HepG2 (cell line): ENCODE measurements at regions not wholly inside any gene's neighbourhood (a gene's known extent, or its start where the extent isn't known, plus 50 kb on each side); places are given as distances from the start of the nearest gene placed in this dataset.

Experiments
- ATAC-seq: fragments of 200-7000 bp; cut with Tn5 transposase; 3 replicates; pipeline ENCODE4 v1.9.1; 2020; ENCODE audit warnings: mild to moderate bottlenecking, moderate library complexity
- BruUV-seq: library from RNA; stranded (reverse); fragments of 400-500 nt; replicated peaks from 2 replicates; lab custom pipeline; 2021; lab: Mats Ljungman, UMichigan
- CTCF ChIA-PET: fragments of 300-600 bp; formaldehyde crosslinking; extraction: SDS; loops from one replicate; lab custom pipeline; 2021; ENCODE audit warnings: low total read pairs, inconsistent platforms, low intra/inter-chr PET ratio; lab: Yijun Ruan, JAX
- POLR2A ChIA-PET: fragments of 350-600 bp; sonication (Branson Sonifier 250); formaldehyde crosslinking; loops from one replicate; lab custom pipeline; 2020; ENCODE audit warnings: antibody characterized with exemption, inconsistent platforms; lab: Yijun Ruan, JAX
- DNase-seq: peaks from one replicate; pipeline ENCODE4 v3.0.0-alpha.2; 2015; ENCODE audit warnings: low spot score
- FAIRE-seq: peaks from 3 replicates; lab custom pipeline; 2011; peaks lifted over from hg19 to GRCh38; lab: Jason Lieb, UNC
- H2AFZ ChIP-seq: one replicate; pipeline ENCODE4 v1.6.1; 2011; ENCODE audit warnings: low read length, inconsistent platforms
- H3K27ac ChIP-seq: fragments of 300-600 bp; 3 replicates; pipeline ENCODE4 v1.8.0; 2011; ENCODE audit warnings: mixed run types, mild to moderate bottlenecking, mixed read lengths, low read length, inconsistent platforms; ENCODE audit not compliant: insufficient read depth; ENCODE audit errors: extremely low read length
- H3K27me3 ChIP-seq, 2 experiments: fragments of 200-600 bp in 1 of 2; 2 replicates in 1 of 2; 3 replicates in 1 of 2; pipeline versions ENCODE4 v1.6.0 to v1.8.0; 2011; ENCODE audit warnings: low read length in 2 of 2, mild to moderate bottlenecking in 2 of 2, moderate library complexity in 2 of 2, inconsistent platforms in 1 of 2; ENCODE audit not compliant: insufficient read depth in 2 of 2, control insufficient read depth in 1 of 2
- H3K36me3 ChIP-seq, 2 experiments: fragments of 200-600 bp in 1 of 2; replicated peaks in 1 of 2; 2 replicates in 1 of 2; 3 replicates in 1 of 2; pipeline versions ENCODE4 v1.5.1 to v1.8.0; 2011; ENCODE audit warnings: low read length in 2 of 2, inconsistent platforms in 1 of 2; ENCODE audit not compliant: insufficient read depth in 2 of 2, control insufficient read depth in 1 of 2
- H3K4me1 ChIP-seq: 2 replicates; pipeline ENCODE4 v1.5.1; 2012; ENCODE audit warnings: low read length, inconsistent platforms; ENCODE audit not compliant: insufficient read depth
- H3K4me2 ChIP-seq: 2 replicates; pipeline ENCODE4 v1.6.0; 2011; ENCODE audit warnings: low read depth, low read length, inconsistent platforms
- H3K4me3 ChIP-seq, 3 experiments: fragments of 200-600 bp in 1 of 3; sonication (generic), shearing (Covaris generic) in 1 of 3; replicated peaks in 1 of 3; 2 replicates each; pipeline ENCODE4 v1.5.1; 2011 to 2016; ENCODE audit warnings: low read length in 3 of 3, inconsistent platforms in 2 of 3, low read depth in 2 of 3, mild to moderate bottlenecking in 2 of 3, control low read depth in 1 of 3, mixed read lengths in 1 of 3; ENCODE audit not compliant: insufficient read depth in 1 of 3
- H3K79me2 ChIP-seq: one replicate; pipeline ENCODE4 v1.6.1; 2011; ENCODE audit warnings: low read length, inconsistent platforms; ENCODE audit not compliant: insufficient read depth
- H3K9ac ChIP-seq: 2 replicates; pipeline ENCODE4 v1.6.0; 2011; ENCODE audit warnings: mild to moderate bottlenecking, low read depth, low read length, inconsistent platforms; ENCODE audit not compliant: insufficient read depth
- H3K9me3 ChIP-seq: 2 replicates; pipeline ENCODE4 v1.5.1; 2012; ENCODE audit warnings: mild to moderate bottlenecking, low read length
- H4K20me1 ChIP-seq: 2 replicates; pipeline ENCODE4 v1.6.0; 2011; ENCODE audit warnings: inconsistent platforms, mild to moderate bottlenecking, low read length, moderate library complexity; ENCODE audit not compliant: insufficient read depth
- MAF1 ChIP-seq: sonication (generic); formaldehyde crosslinking; IDR thresholded peaks from 2 replicates; pipeline ENCODE4 v1.5.0; 2020; ENCODE audit warnings: missing genetic modification reagents, borderline replicate concordance
- MLLT10 ChIP-seq: sonication (generic); formaldehyde crosslinking; IDR thresholded peaks from 2 replicates; pipeline ENCODE4 v1.4.0; 2020; ENCODE audit warnings: missing genetic modification reagents
- NFIC ChIP-seq: IDR thresholded peaks from 2 replicates; pipeline ENCODE4 v1.6.1; 2012; ENCODE audit warnings: mild to moderate bottlenecking, low read length, inconsistent platforms
- SOX5 ChIP-seq: IDR thresholded peaks from 2 replicates; pipeline ENCODE4 v1.6.1; 2016; ENCODE audit warnings: borderline replicate concordance
- ZNF343 ChIP-seq: sonication (generic); formaldehyde crosslinking; IDR thresholded peaks from 2 replicates; pipeline ENCODE4 v1.4.0; 2020; ENCODE audit warnings: mild to moderate bottlenecking, missing genetic modification reagents
- ZNF556 ChIP-seq: sonication (generic); formaldehyde crosslinking; IDR thresholded peaks from 2 replicates; pipeline ENCODE4 v1.4.0; 2020; ENCODE audit warnings: mild to moderate bottlenecking, missing genetic modification reagents, borderline replicate concordance
- ZNF563 ChIP-seq: sonication (generic); formaldehyde crosslinking; IDR thresholded peaks from 2 replicates; pipeline ENCODE4 v1.8.0; 2022; ENCODE audit warnings: mild to moderate bottlenecking, moderate library complexity, missing genetic modification reagents
- ZNF761 ChIP-seq: sonication (generic); formaldehyde crosslinking; conservative IDR thresholded peaks from 2 replicates; pipeline ENCODE4 v1.4.0; 2020; ENCODE audit warnings: mild to moderate bottlenecking, missing genetic modification reagents
- WGBS: methylation state at CpG from one replicate; pipeline ENCODE4 v1.1.6; 2017; ENCODE audit warnings: low lambda C conversion rate; 5-methylcytosine and 5-hydroxymethylcytosine counted together
- in situ Hi-C: cut with HindIII; loops from 2 replicates; pipeline ENCODE4 v1.10.0; 2017; ENCODE audit warnings: low pct_unique_long_range_greater_than_20kb; ENCODE audit not compliant: extremely low pct_ligation_motif_present
- intact Hi-C: fragments of 100-400 bp; cut with micrococcal nuclease; formaldehyde crosslinking; loops from one replicate; pipeline ENCODE4 v1.10.0; 2022; ENCODE audit not compliant: unreplicated experiment
- TF ChIP-seq, protein P1 (sequence below): sonication (generic); formaldehyde crosslinking; IDR thresholded peaks from 2 replicates; pipeline ENCODE4 v1.4.0; 2020; ENCODE audit warnings: missing genetic modification reagents
- TF ChIP-seq, protein P2 (sequence below): sonication (generic); formaldehyde crosslinking; IDR thresholded peaks from 2 replicates; pipeline ENCODE4 v1.5.0; 2020; ENCODE audit warnings: missing genetic modification reagents

DNA sequence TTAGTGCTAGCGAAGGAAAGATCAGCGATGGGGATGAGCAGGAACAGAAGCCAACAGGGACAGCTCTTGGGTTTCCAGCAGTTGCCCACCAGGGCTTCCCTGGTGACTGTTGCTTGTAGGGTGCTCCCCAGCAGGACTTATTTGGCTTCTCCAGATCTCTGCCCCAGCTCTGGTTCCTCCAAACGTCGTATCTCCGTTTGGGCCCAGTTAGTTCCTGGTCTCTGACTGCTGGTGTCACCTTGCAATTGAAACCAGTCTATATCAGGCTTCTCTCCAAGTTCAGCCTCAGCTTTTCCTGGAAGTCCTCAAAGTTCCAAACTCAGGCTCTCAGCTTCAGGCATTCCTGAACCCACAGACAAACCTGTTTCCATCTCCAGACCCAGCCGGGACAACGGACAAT, 70.8 kb upstream of the NXT1 start (continued):
- TF ChIP-seq, protein P1, sequence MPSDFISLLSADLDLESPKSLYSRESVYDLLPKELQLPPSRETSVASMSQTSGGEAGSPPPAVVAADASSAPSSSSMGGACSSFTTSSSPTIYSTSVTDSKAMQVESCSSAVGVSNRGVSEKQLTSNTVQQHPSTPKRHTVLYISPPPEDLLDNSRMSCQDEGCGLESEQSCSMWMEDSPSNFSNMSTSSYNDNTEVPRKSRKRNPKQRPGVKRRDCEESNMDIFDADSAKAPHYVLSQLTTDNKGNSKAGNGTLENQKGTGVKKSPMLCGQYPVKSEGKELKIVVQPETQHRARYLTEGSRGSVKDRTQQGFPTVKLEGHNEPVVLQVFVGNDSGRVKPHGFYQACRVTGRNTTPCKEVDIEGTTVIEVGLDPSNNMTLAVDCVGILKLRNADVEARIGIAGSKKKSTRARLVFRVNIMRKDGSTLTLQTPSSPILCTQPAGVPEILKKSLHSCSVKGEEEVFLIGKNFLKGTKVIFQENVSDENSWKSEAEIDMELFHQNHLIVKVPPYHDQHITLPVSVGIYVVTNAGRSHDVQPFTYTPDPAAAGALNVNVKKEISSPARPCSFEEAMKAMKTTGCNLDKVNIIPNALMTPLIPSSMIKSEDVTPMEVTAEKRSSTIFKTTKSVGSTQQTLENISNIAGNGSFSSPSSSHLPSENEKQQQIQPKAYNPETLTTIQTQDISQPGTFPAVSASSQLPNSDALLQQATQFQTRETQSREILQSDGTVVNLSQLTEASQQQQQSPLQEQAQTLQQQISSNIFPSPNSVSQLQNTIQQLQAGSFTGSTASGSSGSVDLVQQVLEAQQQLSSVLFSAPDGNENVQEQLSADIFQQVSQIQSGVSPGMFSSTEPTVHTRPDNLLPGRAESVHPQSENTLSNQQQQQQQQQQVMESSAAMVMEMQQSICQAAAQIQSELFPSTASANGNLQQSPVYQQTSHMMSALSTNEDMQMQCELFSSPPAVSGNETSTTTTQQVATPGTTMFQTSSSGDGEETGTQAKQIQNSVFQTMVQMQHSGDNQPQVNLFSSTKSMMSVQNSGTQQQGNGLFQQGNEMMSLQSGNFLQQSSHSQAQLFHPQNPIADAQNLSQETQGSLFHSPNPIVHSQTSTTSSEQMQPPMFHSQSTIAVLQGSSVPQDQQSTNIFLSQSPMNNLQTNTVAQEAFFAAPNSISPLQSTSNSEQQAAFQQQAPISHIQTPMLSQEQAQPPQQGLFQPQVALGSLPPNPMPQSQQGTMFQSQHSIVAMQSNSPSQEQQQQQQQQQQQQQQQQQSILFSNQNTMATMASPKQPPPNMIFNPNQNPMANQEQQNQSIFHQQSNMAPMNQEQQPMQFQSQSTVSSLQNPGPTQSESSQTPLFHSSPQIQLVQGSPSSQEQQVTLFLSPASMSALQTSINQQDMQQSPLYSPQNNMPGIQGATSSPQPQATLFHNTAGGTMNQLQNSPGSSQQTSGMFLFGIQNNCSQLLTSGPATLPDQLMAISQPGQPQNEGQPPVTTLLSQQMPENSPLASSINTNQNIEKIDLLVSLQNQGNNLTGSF (CRISPR knock-in tag), result no peak
- TF ChIP-seq ZNF761 (CRISPR knock-in tag), result no peak
- TF ChIP-seq, all 625 proteins: peak for 0

DNA sequence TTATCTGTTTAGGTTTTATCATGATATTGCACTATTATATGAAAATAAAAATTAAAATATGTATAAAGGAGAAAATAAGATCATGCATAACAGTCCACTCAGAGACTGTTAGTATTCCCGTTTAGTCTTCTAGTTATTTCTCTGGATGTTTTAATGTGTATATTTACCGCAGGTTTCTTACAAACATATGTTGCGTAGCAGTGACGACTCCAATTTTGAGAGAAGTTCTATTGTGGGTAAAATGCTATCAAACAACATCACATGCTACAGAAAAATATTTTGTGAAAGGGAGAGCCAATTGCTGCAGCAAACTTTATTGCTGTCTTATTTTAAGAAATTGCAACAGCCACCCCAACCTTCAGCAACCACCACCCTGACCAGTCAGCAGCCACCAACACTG, 72.4 kb upstream of the NXT1 start:
- Histone ChIP-seq H4K20me1 (no peaks in the 10 kb centered on the region), H3K9me3 (no peaks in the 10 kb centered on the region), H3K9ac (no peak overlapping the region), H2AFZ (no peak overlapping the region), H3K36me3 (no peaks in the 10 kb centered on the region), H3K4me2 (no peak overlapping the region), H3K79me2 (no peaks in the 10 kb centered on the region), H3K27ac (no peak overlapping the region), H3K4me3 (no peak overlapping the region), H3K4me1 (no peaks in the 10 kb centered on the region), H3K27me3 (peaks cover 0 to 1% of the 10 kb centered on the region in 2 experiments; a peak in 1 of 5 replicates)
- no peak for ATAC-seq
- intact Hi-C loops, result no loop called here
- FAIRE-seq, result no peak
- no peak for DNase-seq
- BruUV-seq, result no TSS peak
- no peak for TF ChIP-seq SOX5 (CRISPR knock-in tag)
- TF ChIP-seq NFIC, result no peak
- TF ChIP-seq MLLT10, result no peak
- no peak for TF ChIP-seq ZNF556 (CRISPR knock-in tag)
- TF ChIP-seq MAF1 (CRISPR knock-in tag), result no peak
- no peak for TF ChIP-seq ZNF563
- no peak for TF ChIP-seq ZNF343 (CRISPR knock-in tag)
- TF ChIP-seq, protein P2, sequence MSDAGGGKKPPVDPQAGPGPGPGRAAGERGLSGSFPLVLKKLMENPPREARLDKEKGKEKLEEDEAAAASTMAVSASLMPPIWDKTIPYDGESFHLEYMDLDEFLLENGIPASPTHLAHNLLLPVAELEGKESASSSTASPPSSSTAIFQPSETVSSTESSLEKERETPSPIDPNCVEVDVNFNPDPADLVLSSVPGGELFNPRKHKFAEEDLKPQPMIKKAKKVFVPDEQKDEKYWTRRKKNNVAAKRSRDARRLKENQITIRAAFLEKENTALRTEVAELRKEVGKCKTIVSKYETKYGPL, result no peak
- ChIA-PET POLR2A (no interaction called here), CTCF (no interaction called here)
- 62% methylated on average over 4 of the region's 4 CpGs for WGBS
- in situ Hi-C loops, result no loop called here
